HEK293 (cell line): ENCODE measurements at regions not wholly inside any gene's neighbourhood (a gene's known extent, or its start where the extent isn't known, plus 50 kb on each side); places are given as distances from the start of the nearest gene placed in this dataset.

Source experiments
- CTCF ChIA-PET: fragments of 350-600 bp; formaldehyde crosslinking; extraction: SDS; loops from one replicate; lab custom pipeline; 2021; ENCODE audit warnings: antibody characterized with exemption; lab: Yijun Ruan, JAX
- POLR2A ChIA-PET: fragments of 300-600 bp; formaldehyde crosslinking; extraction: SDS; loops from one replicate; lab custom pipeline; 2020; ENCODE audit warnings: antibody characterized with exemption, inconsistent platforms; lab: Yijun Ruan, JAX
- H3K27ac ChIP-seq: fragments of 200-500 bp; sonication (Bioruptor generic); 2 replicates; pipeline ENCODE4 v1.5.1; 2014; ENCODE audit warnings: low read depth, low read length, control low read depth, inconsistent platforms; ENCODE audit errors: extremely low read depth
- H3K36me3 ChIP-seq, 2 experiments: fragments of 200-500 bp in 1 of 2; sonication (Bioruptor generic) in 1 of 2; 1 replicate in 1 of 2; 2 replicates in 1 of 2; pipeline ENCODE4 v1.5.1; 2014 to 2017; ENCODE audit warnings: inconsistent platforms in 2 of 2, low read length in 2 of 2; ENCODE audit not compliant: control insufficient read depth in 2 of 2, insufficient read depth in 1 of 2
- H3K4me1 ChIP-seq: fragments of 200-500 bp; sonication (Bioruptor generic); 2 replicates; pipeline ENCODE4 v1.5.1; 2014; ENCODE audit warnings: mild to moderate bottlenecking, low read length, inconsistent platforms; ENCODE audit not compliant: control insufficient read depth, insufficient read depth
- H3K4me3 ChIP-seq: 2 replicates; pipeline ENCODE4 v1.5.1; 2011; ENCODE audit warnings: low read depth, mild to moderate bottlenecking, control low read depth, low read length, moderate library complexity
- H3K9me3 ChIP-seq: fragments of 200-500 bp; sonication (Bioruptor generic); 2 replicates; pipeline ENCODE4 v1.5.1; 2014; ENCODE audit warnings: low read depth, low read length, inconsistent platforms; ENCODE audit not compliant: control insufficient read depth, insufficient read depth
- BCL6B ChIP-seq: fragments of 450-650 bp; formaldehyde crosslinking; IDR thresholded peaks from 2 replicates; pipeline ENCODE4 v1.5.1; 2017; ENCODE audit warnings: missing biosample characterization, missing genetic modification characterization
- KLF17 ChIP-seq: fragments of 450-650 bp; formaldehyde crosslinking; IDR thresholded peaks from 2 replicates; pipeline ENCODE4 v1.5.1; 2016; ENCODE audit warnings: missing biosample characterization, missing genetic modification characterization
- KLF7 ChIP-seq: fragments of 450-650 bp; formaldehyde crosslinking; IDR thresholded peaks from 2 replicates; pipeline ENCODE4 v1.5.1; 2016; ENCODE audit warnings: missing biosample characterization, missing genetic modification characterization, borderline replicate concordance
- OVOL3 ChIP-seq: fragments of 450-650 bp; formaldehyde crosslinking; IDR thresholded peaks from 2 replicates; pipeline ENCODE4 v1.5.1; 2016; ENCODE audit warnings: missing biosample characterization, missing genetic modification characterization
- REPIN1 ChIP-seq: fragments of 450-650 bp; formaldehyde crosslinking; IDR thresholded peaks from 2 replicates; pipeline ENCODE4 v1.5.1; 2017; ENCODE audit warnings: missing biosample characterization, missing genetic modification characterization, low read depth
- SCRT1 ChIP-seq: fragments of 450-650 bp; formaldehyde crosslinking; IDR thresholded peaks from 2 replicates; pipeline ENCODE4 v1.5.1; 2016; ENCODE audit warnings: missing biosample characterization, missing genetic modification characterization, borderline replicate concordance
- SP7 ChIP-seq: fragments of 450-650 bp; formaldehyde crosslinking; IDR thresholded peaks from 2 replicates; pipeline ENCODE4 v1.5.1; 2016; ENCODE audit warnings: missing biosample characterization, missing genetic modification characterization
- TSHZ1 ChIP-seq: fragments of 450-650 bp; formaldehyde crosslinking; IDR thresholded peaks from 2 replicates; pipeline ENCODE4 v1.5.1; 2016; ENCODE audit warnings: missing biosample characterization, missing genetic modification characterization, borderline replicate concordance
- WT1 ChIP-seq: fragments of 450-650 bp; formaldehyde crosslinking; IDR thresholded peaks from 2 replicates; pipeline ENCODE4 v1.5.1; 2016; ENCODE audit warnings: missing biosample characterization, missing genetic modification characterization
- ZBTB1 ChIP-seq: fragments of 450-650 bp; formaldehyde crosslinking; IDR thresholded peaks from 2 replicates; pipeline ENCODE4 v1.5.1; 2016; ENCODE audit warnings: missing biosample characterization, missing genetic modification characterization
- ZBTB8A ChIP-seq: fragments of 450-650 bp; formaldehyde crosslinking; IDR thresholded peaks from 2 replicates; pipeline ENCODE4 v1.5.1; 2016; ENCODE audit warnings: missing biosample characterization, missing genetic modification characterization
- ZFP3 ChIP-seq: fragments of 450-650 bp; formaldehyde crosslinking; IDR thresholded peaks from 2 replicates; pipeline ENCODE4 v1.5.1; 2016; ENCODE audit warnings: low read depth, missing biosample characterization, missing genetic modification characterization
- ZNF112 ChIP-seq: fragments of 450-650 bp; formaldehyde crosslinking; IDR thresholded peaks from 2 replicates; pipeline ENCODE4 v1.5.0; 2017; ENCODE audit warnings: missing biosample characterization, missing genetic modification characterization
- ZNF2 ChIP-seq: fragments of 450-650 bp; formaldehyde crosslinking; IDR thresholded peaks from 2 replicates; pipeline ENCODE4 v1.5.1; 2016; ENCODE audit warnings: missing biosample characterization, missing genetic modification characterization
- ZNF202 ChIP-seq: fragments of 450-650 bp; formaldehyde crosslinking; IDR thresholded peaks from 2 replicates; pipeline ENCODE4 v1.5.1; 2016; ENCODE audit warnings: missing biosample characterization, missing genetic modification characterization, borderline replicate concordance
- ZNF239 ChIP-seq: fragments of 450-650 bp; formaldehyde crosslinking; IDR thresholded peaks from 2 replicates; pipeline ENCODE4 v1.5.1; 2016; ENCODE audit warnings: missing biosample characterization, missing genetic modification characterization
- ZNF366 ChIP-seq: fragments of 450-650 bp; formaldehyde crosslinking; conservative IDR thresholded peaks from 2 replicates; pipeline ENCODE4 v1.5.1; 2016; ENCODE audit warnings: missing biosample characterization, missing genetic modification characterization
- ZNF416 ChIP-seq: fragments of 450-650 bp; formaldehyde crosslinking; IDR thresholded peaks from 2 replicates; pipeline ENCODE4 v1.5.1; 2016; ENCODE audit warnings: missing biosample characterization, missing genetic modification characterization
- ZNF433 ChIP-seq: fragments of 450-650 bp; formaldehyde crosslinking; IDR thresholded peaks from 2 replicates; pipeline ENCODE4 v1.5.1; 2016; ENCODE audit warnings: missing biosample characterization, missing genetic modification characterization, low read depth
- ZNF473 ChIP-seq: fragments of 450-650 bp; formaldehyde crosslinking; IDR thresholded peaks from 2 replicates; pipeline ENCODE4 v1.5.1; 2017; ENCODE audit warnings: missing biosample characterization, missing genetic modification characterization
- ZNF514 ChIP-seq: fragments of 450-650 bp; formaldehyde crosslinking; IDR thresholded peaks from 2 replicates; pipeline ENCODE4 v1.5.1; 2016; ENCODE audit warnings: missing biosample characterization, missing genetic modification characterization
- ZNF768 ChIP-seq: fragments of 450-650 bp; formaldehyde crosslinking; IDR thresholded peaks from 2 replicates; pipeline ENCODE4 v1.5.1; 2018; ENCODE audit warnings: missing biosample characterization, mild to moderate bottlenecking, missing genetic modification characterization

GRCh38 chr11:129740125-129740719 is 75.4 kb upstream of the TMEM45B start:
- Histone ChIP-seq H3K4me3 (no peak overlapping the region), H3K27ac (no peak overlapping the region), H3K4me1 (no peaks in the 10 kb centered on the region), H3K36me3 (no peaks in the 10 kb centered on the region), H3K9me3 (no peaks in the 10 kb centered on the region)
- ChIA-PET CTCF (interaction anchor here (1.2 to 2.8 kb wide), 2 partner anchors 10 to 256 kb away, joined by 5 to 17 read pairs (median 11); no protein-coding TSS in a partner anchor), POLR2A (no interaction called here)
- TF ChIP-seq ZFP3 (tag by site-specific recombination) (no peak), ZNF768 (tag by site-specific recombination) (peak; percentile 70; the same call in 1 of the 2 replicates), KLF7 (no peak)

GRCh38 chr11:129743112-129743815 is 72.4 kb upstream of the TMEM45B start:
- POLR2A ChIA-PET: no interaction called here

GRCh38 chr11:129747071-129747470 is 68.6 kb upstream of the TMEM45B start:
- ChIA-PET POLR2A (interaction anchor here (1.4 kb wide), 1 partner anchor 371 kb away, joined by 3 read pairs; the partner anchor contains the start of gene BARX2), CTCF (interaction anchor here (0.7 to 2.5 kb wide), 5 partner anchors 14 to 861 kb away, joined by 3 to 8 read pairs (median 3); no protein-coding TSS in a partner anchor)
- Histone ChIP-seq H3K9me3 (no peaks in the 10 kb centered on the region), H3K27ac (no peak overlapping the region), H3K4me1 (no peaks in the 10 kb centered on the region), H3K4me3 (no peak overlapping the region), H3K36me3 (no peaks in the 10 kb centered on the region)
- TF ChIP-seq KLF17 (tag by site-specific recombination) (no peak), BCL6B (tag by site-specific recombination) (no peak)

More at GRCh38 chr11:129743112-129743815, 72.4 kb upstream of the TMEM45B start:
- no peak overlapping the region for H3K4me3 ChIP-seq
- no peak overlapping the region for H3K27ac ChIP-seq
- no peaks in the 10 kb centered on the region for H3K36me3 ChIP-seq
- no peaks in the 10 kb centered on the region for H3K9me3 ChIP-seq
- TF ChIP-seq ZNF2 (tag by site-specific recombination) (no peak), OVOL3 (no peak), ZNF112 (no peak)
- no peaks in the 10 kb centered on the region for H3K4me1 ChIP-seq
- CTCF ChIA-PET: interaction anchor here (0.7 to 1.2 kb wide), 2 partner anchors 379 to 762 kb away, joined by 3 to 4 read pairs; no protein-coding TSS in a partner anchor

- H3K36me3 ChIP-seq: no peaks in the 10 kb centered on the region
- POLR2A ChIA-PET: no interaction called here
- H3K27ac ChIP-seq: no peak overlapping the region
- H3K4me1 ChIP-seq: no peaks in the 10 kb centered on the region
- CTCF ChIA-PET: interaction anchor here (0.7 to 3.6 kb wide), 6 partner anchors 15 to 863 kb away, joined by 3 to 36 read pairs (median 7); partner anchors contain the start of gene BARX2
- H3K4me3 ChIP-seq: no peak overlapping the region
- no peaks in the 10 kb centered on the region for H3K9me3 ChIP-seq
- TF ChIP-seq WT1 (no peak), ZNF514 (tag by site-specific recombination) (no peak), ZNF416 (tag by site-specific recombination) (no peak), SP7 (tag by site-specific recombination) (no peak), ZNF366 (tag by site-specific recombination) (no peak), ZBTB1 (tag by site-specific recombination) (no peak), ZNF433 (tag by site-specific recombination) (no peak), ZNF239 (tag by site-specific recombination) (no peak), ZNF202 (tag by site-specific recombination) (no peak), TSHZ1 (no peak), ZBTB8A (tag by site-specific recombination) (no peak), ZNF473 (tag by site-specific recombination) (no peak), SCRT1 (tag by site-specific recombination) (no peak), REPIN1 (tag by site-specific recombination) (no peak)
Measured at GRCh38 chr11:129749141-129749540, 66.5 kb upstream of the TMEM45B start.
